ENCODE measurements at regions not wholly inside any gene's neighbourhood (a gene's known extent, or its start where the extent isn't known, plus 50 kb on each side); places are given as distances from the start of the nearest gene placed in this dataset.
"Not testable (repeated sequence)": the region's sequence is repeated elsewhere in the genome, so short reads cannot be mapped to it uniquely, and the experiment has no call there.

DNA sequence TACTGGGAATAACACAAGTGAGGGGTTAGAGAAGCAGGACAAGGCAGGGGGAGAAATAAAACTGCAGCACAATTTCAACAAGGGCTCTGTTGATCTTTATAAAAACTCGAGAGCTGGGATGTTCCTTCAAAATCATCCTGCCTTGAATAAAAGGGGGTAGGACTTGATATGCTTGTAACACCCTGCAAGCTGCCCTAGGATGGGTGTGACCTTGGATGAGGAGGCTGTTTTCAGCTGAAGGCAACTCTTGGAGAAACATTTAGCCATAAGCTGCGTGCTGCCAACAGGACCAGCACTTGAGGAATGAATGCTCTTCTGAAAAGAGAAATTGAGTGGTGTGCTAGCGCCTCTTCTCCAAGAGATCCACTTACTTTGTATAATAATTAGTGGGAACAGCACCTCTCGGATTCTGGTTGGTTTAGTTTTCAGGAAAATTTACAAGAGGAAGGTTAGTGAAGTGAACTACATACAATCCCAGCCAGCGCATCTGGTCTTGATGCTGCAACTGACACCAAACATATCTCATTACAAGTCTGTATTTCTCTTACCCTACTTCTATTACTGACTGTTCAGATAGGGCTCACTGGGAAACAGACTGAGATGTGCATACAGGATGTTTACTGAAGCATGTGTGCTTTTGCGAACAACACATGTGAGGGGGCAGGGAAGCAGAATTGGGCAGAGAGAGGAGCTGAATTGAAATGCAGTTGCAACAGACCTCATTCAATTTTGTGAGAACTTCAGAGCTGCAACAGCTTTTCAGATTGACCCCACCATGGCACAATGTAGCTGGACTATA is 643.0 kb upstream of the GOLIM4 start:
- DNase-seq (ENCODE audit: low spot score in 2 of 2) (no peak), ATAC-seq (no peak)
- Mint-ChIP-seq H3K9me3 (peaks cover 17% of the 10 kb centered on the region), H3K4me3 (no peak overlapping the region), H3K36me3 (no peaks in the 10 kb centered on the region), H3K4me1 (no peaks in the 10 kb centered on the region), H3K27ac (no peak overlapping the region)

DNA sequence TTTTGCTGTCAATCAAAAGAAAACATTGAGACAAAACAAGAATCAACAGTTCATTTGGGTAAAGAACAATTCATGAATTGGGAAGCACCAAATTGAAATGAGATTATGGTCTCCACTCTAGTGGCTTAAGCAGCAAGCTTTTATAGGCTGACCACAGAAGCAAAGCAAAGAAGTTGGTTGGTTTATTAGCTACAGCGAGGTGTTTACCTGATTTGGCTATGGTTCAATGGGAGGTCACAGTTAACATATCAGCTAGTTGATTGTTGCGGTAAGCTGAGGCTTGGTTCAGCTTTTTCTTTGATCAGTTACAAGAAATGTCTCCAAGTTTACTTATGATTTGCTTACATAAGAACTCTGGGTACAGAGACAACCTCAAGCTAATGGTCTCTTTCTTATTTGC is 640.5 kb upstream of the GOLIM4 start:
- ATAC-seq (no peak), DNase-seq (ENCODE audit: low spot score in 2 of 2) (no peak)
- Mint-ChIP-seq H3K36me3 (no peaks in the 10 kb centered on the region), H3K4me3 (no peak overlapping the region), H3K27ac (no peak overlapping the region), H3K4me1 (no peaks in the 10 kb centered on the region), H3K9me3 (peaks cover 21% of the 10 kb centered on the region)

DNA sequence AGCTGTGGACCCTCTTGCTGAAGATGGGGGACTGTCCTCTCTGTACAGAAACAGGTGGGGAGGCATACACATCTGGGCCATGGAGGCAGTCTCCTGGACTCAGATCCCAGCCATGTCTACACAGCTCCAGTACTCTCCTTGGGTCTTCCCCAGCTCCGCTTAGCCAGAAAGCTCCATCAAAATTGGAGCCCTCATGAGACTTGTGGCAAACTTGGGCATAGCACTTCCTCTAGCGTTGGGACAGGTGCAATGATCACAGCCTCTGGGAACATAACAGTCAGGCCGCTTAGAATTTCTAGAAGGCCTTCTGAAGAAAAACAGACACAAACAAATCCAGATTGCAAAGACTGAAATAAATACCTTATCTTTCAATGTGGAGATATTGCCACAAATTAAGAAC is 634.3 kb upstream of the GOLIM4 start:
- H3K9me3 Mint-ChIP-seq = peaks cover 26% of the 10 kb centered on the region
- H3K27ac Mint-ChIP-seq = no peak overlapping the region
- ATAC-seq (no peak), DNase-seq (ENCODE audit: low spot score in 2 of 2) (no peak)
- no peaks in the 10 kb centered on the region for H3K4me1 Mint-ChIP-seq
- H3K4me3 Mint-ChIP-seq = no peak overlapping the region
- H3K36me3 Mint-ChIP-seq = no peaks in the 10 kb centered on the region

DNA sequence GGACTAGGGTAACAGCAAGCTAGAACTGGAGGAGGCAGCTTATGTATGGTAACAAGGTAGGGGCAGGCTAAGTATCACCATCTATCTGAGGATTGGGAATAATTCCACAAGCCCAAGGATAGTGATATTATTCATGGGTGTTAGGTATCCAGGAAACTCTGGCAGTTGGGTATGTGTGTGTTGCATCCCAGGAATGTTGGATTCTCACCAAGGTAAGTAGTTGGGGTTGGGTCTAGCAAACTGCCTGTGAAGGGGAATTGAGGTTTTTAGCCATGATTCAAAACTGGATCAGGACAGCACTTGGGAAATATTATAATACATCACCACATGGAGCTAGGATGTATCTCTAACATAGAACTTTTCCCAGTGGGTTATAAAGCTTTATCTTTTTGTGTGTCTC is 626.4 kb upstream of the GOLIM4 start:
- ATAC-seq (no peak), DNase-seq (ENCODE audit: low spot score in 2 of 2) (no peak)
- Mint-ChIP-seq H3K4me3 (no peak overlapping the region), H3K36me3 (no peaks in the 10 kb centered on the region), H3K4me1 (no peaks in the 10 kb centered on the region), H3K9me3 (peaks cover 12% of the 10 kb centered on the region), H3K27ac (no peak overlapping the region)

DNA sequence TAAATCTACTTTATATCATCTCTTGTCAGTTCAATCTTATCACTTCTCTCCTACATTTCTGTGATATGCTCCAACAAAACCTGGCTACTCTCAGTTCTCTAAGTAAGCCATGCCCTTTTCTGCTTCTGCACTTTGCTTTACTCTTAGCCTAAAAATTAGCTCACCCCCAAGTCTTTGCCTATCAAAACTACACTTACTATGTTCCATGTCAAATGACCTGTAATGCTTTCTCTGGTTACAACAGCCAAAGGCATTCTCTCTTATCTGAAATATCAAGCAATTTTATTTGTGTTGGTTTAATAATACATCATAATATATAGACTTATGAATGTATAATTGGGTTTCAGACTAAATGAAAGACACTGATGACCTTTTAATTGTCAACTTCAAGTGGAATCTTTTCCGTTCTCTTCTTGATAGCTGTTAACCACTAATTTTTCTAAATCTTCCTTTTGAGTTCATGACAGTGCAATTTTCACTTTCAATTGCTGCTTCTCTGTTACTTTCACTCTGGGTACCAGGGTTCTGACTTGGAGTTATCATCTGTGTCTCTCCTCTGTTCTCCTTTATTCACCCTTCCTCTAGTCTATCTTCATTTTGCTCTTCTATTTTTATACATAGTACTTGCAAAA is 619.0 kb upstream of the GOLIM4 start:
- Mint-ChIP-seq H3K4me3 (no peak overlapping the region), H3K4me1 (no peaks in the 10 kb centered on the region), H3K9me3 (peaks cover 2% of the 10 kb centered on the region), H3K27ac (no peak overlapping the region), H3K36me3 (no peaks in the 10 kb centered on the region)
- ATAC-seq = no peak
- no peak for DNase-seq (ENCODE audit: low spot score in 2 of 2)

DNA sequence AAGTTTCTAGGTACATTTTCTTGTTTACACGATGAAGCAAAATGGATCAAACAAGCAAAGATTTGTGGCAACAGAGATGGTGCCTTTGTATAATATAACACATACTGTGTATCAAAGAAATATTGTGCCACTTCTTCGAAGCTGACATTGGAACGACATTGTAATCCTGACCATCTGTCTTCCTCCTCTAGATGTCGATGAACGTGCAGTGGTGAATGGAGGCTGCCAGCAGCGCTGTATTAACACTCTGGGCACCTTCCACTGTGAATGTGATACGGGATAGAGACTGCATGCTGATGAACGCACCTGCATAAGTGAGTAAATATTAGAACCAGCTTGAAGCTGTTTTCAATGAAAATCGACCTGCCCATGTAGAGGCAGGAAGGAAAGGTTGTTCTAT is 613.3 kb upstream of the GOLIM4 start:
- no peak for ATAC-seq
- Mint-ChIP-seq H3K4me1 (no peaks in the 10 kb centered on the region), H3K9me3 (peaks cover 2% of the 10 kb centered on the region), H3K27ac (no peak overlapping the region), H3K36me3 (no peaks in the 10 kb centered on the region), H3K4me3 (no peak overlapping the region)
- no peak for DNase-seq (ENCODE audit: low spot score in 2 of 2)

DNA sequence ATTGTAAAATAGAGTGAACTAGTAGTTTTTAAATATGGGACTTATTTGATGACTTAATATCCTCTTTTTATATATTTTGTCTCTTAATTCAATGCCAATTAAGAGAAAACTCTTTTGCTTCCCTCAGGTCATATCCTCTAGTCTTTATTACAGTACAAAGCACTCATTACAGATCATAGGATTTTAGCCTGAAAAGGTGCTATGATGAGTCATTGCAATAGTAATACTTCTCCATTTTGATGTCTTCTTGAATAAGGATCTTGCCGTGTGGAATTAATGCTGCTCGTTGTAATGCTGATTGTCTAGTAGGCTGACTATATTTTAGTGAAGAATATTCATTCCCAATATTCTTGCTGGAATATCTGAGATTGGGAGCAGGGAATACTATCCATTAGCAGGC is 612.2 kb upstream of the GOLIM4 start:
- DNase-seq (ENCODE audit: low spot score in 2 of 2) (no peak), ATAC-seq (no peak)
- Mint-ChIP-seq H3K4me3 (no peak overlapping the region), H3K4me1 (no peaks in the 10 kb centered on the region), H3K9me3 (peaks cover 2% of the 10 kb centered on the region), H3K27ac (no peak overlapping the region), H3K36me3 (no peaks in the 10 kb centered on the region)

DNA sequence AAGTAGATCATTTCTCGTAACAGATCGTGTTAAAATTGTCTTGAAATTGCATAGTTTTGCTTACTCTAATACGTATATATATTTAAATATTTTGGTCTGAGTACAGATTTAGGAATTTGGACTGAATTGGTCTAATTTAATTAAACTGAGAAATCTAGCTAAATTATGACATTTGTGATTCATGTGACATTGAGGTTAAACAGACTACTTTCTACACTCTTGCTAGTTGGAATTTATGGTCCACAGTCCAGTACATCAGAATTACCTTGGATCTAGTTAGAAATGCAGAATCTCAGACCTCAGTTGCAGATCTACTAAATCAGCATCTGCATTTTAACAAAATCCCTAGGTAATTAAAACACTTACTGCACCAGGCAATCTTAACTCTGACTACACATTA is 609.7 kb upstream of the GOLIM4 start:
- H3K9me3 Mint-ChIP-seq = peaks cover 7% of the 10 kb centered on the region

DNA sequence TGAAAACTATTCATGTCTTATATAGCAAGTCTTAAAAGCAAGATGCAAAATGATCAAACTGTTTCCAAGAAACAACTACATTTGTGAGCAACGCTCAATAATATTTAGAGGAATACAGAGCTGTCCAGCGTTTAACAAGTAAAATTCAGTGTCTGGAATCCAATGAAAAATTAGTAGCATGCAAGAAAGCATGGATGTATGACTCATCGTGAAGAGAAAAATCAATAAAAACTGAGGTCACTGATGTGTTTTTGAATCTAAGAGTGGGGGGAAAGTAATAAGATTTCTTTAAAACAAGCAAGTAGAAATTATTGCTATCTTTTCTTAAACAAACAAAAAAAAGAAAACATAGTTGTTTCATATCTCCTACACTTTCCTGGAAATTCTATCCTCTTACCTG is 600.3 kb upstream of the GOLIM4 start:
- no peak for DNase-seq (ENCODE audit: low spot score in 2 of 2)
- peaks cover 7% of the 10 kb centered on the region for H3K9me3 Mint-ChIP-seq
- ATAC-seq = no peak
- no peak overlapping the region for H3K27ac Mint-ChIP-seq
- H3K4me3 Mint-ChIP-seq = no peak overlapping the region
- no peaks in the 10 kb centered on the region for H3K4me1 Mint-ChIP-seq
- no peaks in the 10 kb centered on the region for H3K36me3 Mint-ChIP-seq

More for the DNA sequence above, 609.7 kb upstream of the GOLIM4 start:
- DNase-seq (ENCODE audit: low spot score in 2 of 2) (no peak), ATAC-seq (no peak)
- Mint-ChIP-seq H3K36me3 (no peaks in the 10 kb centered on the region), H3K27ac (no peak overlapping the region), H3K4me3 (no peak overlapping the region), H3K4me1 (no peaks in the 10 kb centered on the region)

DNA sequence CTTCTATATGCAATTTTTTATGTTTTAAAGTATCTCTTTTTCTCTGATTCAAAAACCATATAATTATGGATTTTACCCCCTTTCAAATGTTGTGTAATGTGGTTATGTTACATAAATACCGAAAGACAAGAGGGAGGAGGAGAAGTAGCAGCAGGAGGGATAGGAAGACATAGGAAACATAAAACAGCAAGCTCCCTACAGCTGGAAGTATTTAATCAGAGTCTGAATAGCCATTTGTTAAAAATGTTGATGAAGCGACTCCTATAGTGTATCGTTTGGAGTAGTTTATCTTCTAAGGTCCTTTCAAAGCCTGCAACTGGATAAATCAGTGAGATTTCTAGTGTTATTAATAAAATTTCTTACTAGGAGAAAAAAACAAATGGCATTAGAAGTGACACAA is 598.1 kb upstream of the GOLIM4 start:
- DNase-seq (ENCODE audit: low spot score in 2 of 2) (no peak), ATAC-seq (no peak)
- Mint-ChIP-seq H3K9me3 (peaks cover 18% of the 10 kb centered on the region), H3K4me3 (no peak overlapping the region), H3K27ac (no peak overlapping the region), H3K36me3 (no peaks in the 10 kb centered on the region), H3K4me1 (no peaks in the 10 kb centered on the region)

DNA sequence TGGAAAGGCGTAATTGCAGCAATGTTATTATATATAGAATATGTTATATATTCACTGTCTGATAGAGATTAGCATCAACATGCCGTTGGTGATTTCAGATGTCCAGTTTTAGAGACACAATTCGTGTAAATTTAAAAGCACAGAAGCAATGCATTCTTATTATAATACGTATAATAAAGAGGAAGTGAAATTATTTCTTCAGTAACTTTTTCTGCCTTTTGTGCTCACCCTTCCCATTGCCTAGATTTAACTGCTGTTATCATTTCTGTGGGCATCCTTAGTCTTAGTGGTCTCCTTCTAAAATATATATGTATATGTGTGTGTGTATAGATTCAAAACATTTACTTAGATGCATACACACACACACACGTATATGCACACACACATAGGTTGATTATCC is 592.5 kb upstream of the GOLIM4 start:
- H3K4me3 Mint-ChIP-seq = no peak overlapping the region
- no peaks in the 10 kb centered on the region for H3K4me1 Mint-ChIP-seq
- no peaks in the 10 kb centered on the region for H3K36me3 Mint-ChIP-seq
- DNase-seq (ENCODE audit: low spot score in 2 of 2) = no peak
- H3K27ac Mint-ChIP-seq = no peak overlapping the region
- peaks cover 23% of the 10 kb centered on the region for H3K9me3 Mint-ChIP-seq
- no peak for ATAC-seq

DNA sequence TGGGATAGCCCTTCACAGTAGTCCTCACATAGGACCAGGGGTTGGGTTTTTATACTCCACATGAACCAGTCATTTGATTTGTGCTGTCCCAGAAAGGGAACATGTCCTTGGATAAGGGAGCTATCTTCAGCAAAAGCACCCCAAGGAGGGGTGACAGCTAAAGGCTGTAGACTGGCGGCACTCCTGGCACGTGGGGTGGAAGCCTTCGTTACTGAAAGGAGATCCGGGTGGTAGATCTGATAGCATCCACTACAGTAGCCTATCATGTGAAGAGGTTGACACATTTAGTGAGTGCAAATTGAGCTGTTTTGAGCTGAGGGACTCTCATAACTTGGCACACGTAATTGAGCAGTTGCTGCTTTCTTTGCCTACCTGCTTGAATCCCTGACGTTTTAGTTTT is 588.8 kb upstream of the GOLIM4 start:
- H3K9me3 Mint-ChIP-seq = peaks cover 19% of the 10 kb centered on the region
- H3K27ac Mint-ChIP-seq = no peak overlapping the region
- H3K4me1 Mint-ChIP-seq = no peaks in the 10 kb centered on the region
- no peak for ATAC-seq
- H3K4me3 Mint-ChIP-seq = no peak overlapping the region
- H3K36me3 Mint-ChIP-seq = no peaks in the 10 kb centered on the region
- DNase-seq (ENCODE audit: low spot score in 2 of 2) = no peak

DNA sequence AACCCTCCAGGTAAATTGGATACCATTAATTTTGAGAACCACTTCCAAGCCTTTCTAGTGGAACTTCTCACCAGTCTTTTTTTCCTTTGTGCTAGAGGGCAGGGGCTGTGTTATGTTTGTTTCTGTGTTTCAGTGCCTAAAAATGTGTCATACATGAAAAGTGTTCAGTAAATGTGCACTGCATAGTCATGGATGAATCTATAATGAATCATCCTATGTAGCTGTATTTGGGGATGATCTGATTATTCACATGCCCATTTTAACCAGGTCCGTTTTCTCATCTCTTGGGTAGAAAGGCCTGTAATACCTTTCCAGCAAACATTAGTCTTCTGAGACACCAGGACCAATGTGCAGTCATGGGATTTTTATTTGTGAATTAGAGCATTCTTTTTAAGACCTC is 583.0 kb upstream of the GOLIM4 start:
- DNase-seq (ENCODE audit: low spot score in 2 of 2) (no peak), ATAC-seq (no peak)
- Mint-ChIP-seq H3K27ac (no peak overlapping the region), H3K9me3 (peaks cover 12% of the 10 kb centered on the region), H3K4me3 (no peak overlapping the region), H3K4me1 (no peaks in the 10 kb centered on the region), H3K36me3 (no peaks in the 10 kb centered on the region)

DNA sequence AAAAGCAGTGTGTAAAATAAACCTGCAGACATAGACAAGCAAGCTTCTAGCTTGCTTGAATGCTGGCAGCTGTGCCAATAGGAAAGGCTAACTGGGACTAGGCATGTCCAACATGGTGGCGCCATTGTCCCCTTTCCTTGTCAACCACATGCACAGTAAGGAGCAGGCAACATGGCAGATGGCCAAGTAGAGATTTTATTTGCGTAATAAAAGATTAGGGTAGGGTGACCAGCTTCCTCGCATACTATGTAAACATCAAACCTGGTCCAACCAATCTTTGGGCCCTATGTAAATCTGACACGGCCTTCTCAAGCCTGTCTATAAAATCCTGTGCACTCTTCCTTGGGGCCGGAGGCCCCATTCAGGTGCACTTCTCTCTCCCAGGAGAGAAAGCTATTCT is 575.4 kb upstream of the GOLIM4 start:
- no peaks in the 10 kb centered on the region for H3K36me3 Mint-ChIP-seq
- peaks cover 8% of the 10 kb centered on the region for H3K9me3 Mint-ChIP-seq
- H3K27ac Mint-ChIP-seq = no peak overlapping the region
- H3K4me1 Mint-ChIP-seq = no peaks in the 10 kb centered on the region
- no peak for ATAC-seq
- DNase-seq (ENCODE audit: low spot score in 2 of 2) = no peak
- H3K4me3 Mint-ChIP-seq = no peak overlapping the region

DNA sequence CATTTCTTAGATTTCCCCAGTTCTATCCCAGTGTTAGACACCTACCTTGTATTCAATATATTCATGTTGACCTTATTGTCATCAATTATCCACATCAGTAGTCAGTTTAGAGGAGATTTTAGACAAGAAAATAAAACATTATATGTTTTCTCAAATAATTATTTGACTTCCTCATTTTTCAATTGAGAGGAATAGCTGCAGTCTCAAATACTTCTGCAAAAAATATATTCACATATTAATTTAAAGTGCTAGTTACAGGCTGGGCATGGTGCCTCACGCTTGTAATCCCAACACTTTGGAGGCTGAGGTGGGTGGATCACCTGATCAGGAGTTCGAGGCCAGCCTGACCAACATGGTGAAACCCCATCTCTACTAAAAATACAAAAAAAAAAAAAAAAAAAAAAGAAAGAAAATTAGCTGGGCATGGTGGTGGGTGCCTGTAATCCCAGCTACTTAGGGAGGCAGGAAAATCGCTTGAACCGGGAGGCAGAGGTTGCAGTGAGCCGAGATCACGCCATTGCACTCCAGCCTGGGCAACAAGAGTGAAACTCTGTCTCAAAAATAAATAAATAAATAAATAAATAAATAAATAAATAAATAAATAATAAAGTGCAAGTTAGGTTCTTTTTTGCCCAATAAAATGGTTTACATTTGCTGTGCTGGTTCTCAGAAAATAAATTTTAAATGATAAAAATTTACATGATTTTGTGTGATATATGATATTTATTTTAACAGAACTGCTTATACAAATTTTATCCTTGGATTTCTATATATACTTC is 565.3 kb upstream of the GOLIM4 start:
- H3K4me1 Mint-ChIP-seq; DNase-seq (ENCODE audit: low spot score in 2 of 2); H3K27ac Mint-ChIP-seq; H3K36me3 Mint-ChIP-seq; ATAC-seq; H3K9me3 Mint-ChIP-seq; H3K4me3 Mint-ChIP-seq: not testable (repeated sequence)

DNA sequence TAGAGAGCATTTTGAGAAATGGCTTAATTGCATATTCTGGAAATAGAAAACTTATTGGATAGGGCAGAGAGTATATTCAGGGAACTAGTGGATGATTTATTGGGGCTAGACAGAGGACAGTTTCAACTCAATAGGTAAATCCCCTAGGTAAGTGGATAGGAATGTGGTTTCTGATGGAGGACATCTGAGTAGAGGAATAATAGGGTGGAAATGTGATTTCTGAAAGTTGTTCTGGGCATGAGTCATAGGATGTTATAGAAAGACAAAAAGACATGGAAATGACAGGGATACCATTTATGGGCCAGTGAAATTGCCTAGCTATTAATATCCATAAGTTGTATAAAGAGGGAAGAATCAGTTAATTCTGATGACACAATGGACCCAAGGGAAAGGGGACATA is 563.3 kb upstream of the GOLIM4 start:
- Mint-ChIP-seq H3K4me3 (no peak overlapping the region), H3K4me1 (no peaks in the 10 kb centered on the region), H3K36me3 (no peaks in the 10 kb centered on the region), H3K27ac (no peak overlapping the region), H3K9me3 (peaks cover 12% of the 10 kb centered on the region)
- DNase-seq (ENCODE audit: low spot score in 2 of 2) (no peak), ATAC-seq (no peak)

Data from stimulated activated effector memory CD8-positive, alpha-beta T cell treated with anti-CD3 and anti-CD28 coated beads, Interleukin-12 subunit alpha, Interleukin-12 subunit beta, amount 100 ng/mL, for 72 hours (primary cell).